ENCODE measurements at regions not wholly inside any gene's neighbourhood (a gene's known extent, or its start where the extent isn't known, plus 50 kb on each side); places are given as distances from the start of the nearest gene placed in this dataset.

- DNase-seq (peak in 1 of 4 donors; percentile 27), ATAC-seq (peak; percentile 21)
- TF ChIP-seq CTCF (IDR thresholded peaks at IDR 0.05), result no peak
- Histone ChIP-seq H3K4me3 (no peak overlapping the region), H3K4me1 (peaks cover 0 to 17% of the 10 kb centered on the region in 2 donors), H3K9me3 (no peaks in the 10 kb centered on the region), H3K27ac (peak overlapping the region in 1 of 2 donors; percentile 18), H3K27me3 (no peaks in the 10 kb centered on the region), H3K36me3 (peaks cover 0 to 6% of the 10 kb centered on the region in 2 donors)
- intact Hi-C loops (cut with DNase I), result no loop called here
These were observed 161.1 kb upstream of the FOXN3 start for GRCh38 chr14:89578156-89578555.

- Histone ChIP-seq H3K36me3 (peaks cover 0 to 6% of the 10 kb centered on the region in 2 donors), H3K27me3 (no peaks in the 10 kb centered on the region), H3K27ac (no peak overlapping the region), H3K9me3 (no peaks in the 10 kb centered on the region), H3K4me1 (peaks cover 0 to 21% of the 10 kb centered on the region in 2 donors), H3K4me3 (peak overlapping the region in 1 of 2 donors; percentile 6)
- no peak for TF ChIP-seq CTCF (IDR thresholded peaks at IDR 0.05)
- intact Hi-C loops (cut with DNase I), result no loop called here
- DNase-seq, result no peak
- peak; percentile 12 for ATAC-seq
These were observed 159.9 kb upstream of the FOXN3 start for GRCh38 chr14:89576960-89577359.

- intact Hi-C loops (cut with DNase I), result no loop called here
- H3K4me1 ChIP-seq, result peaks cover 0 to 21% of the 10 kb centered on the region in 2 donors
- ATAC-seq (peak; percentile 84), DNase-seq (peak in 2 of 4 donors; percentile 28 to 47)
- H3K27me3 ChIP-seq, result no peaks in the 10 kb centered on the region
- H3K9me3 ChIP-seq, result no peaks in the 10 kb centered on the region
- H3K4me3 ChIP-seq, result peak overlapping the region in 1 of 2 donors; percentile 6
- TF ChIP-seq CTCF (IDR thresholded peaks at IDR 0.05), result no peak
- peaks cover 0 to 5% of the 10 kb centered on the region in 2 donors for H3K36me3 ChIP-seq
- no peak overlapping the region for H3K27ac ChIP-seq
These were observed 159.3 kb upstream of the FOXN3 start for GRCh38 chr14:89576145-89576927.

GRCh38 chr14:89575386-89576061, 158.5 kb upstream of the FOXN3 start:
- no peak overlapping the region for H3K4me3 ChIP-seq
- no peaks in the 10 kb centered on the region for H3K36me3 ChIP-seq
- intact Hi-C loops (cut with DNase I), result no loop called here
- H3K27ac ChIP-seq, result no peak overlapping the region
- no peak for DNase-seq
- H3K4me1 ChIP-seq, result peaks cover 0 to 21% of the 10 kb centered on the region in 2 donors
- TF ChIP-seq CTCF (IDR thresholded peaks at IDR 0.05), result no peak
- peak; percentile 14 for ATAC-seq
- H3K27me3 ChIP-seq, result no peaks in the 10 kb centered on the region
- no peaks in the 10 kb centered on the region for H3K9me3 ChIP-seq

GRCh38 chr14:89574420-89574819, 157.4 kb upstream of the FOXN3 start:
- Histone ChIP-seq H3K4me3 (no peak overlapping the region), H3K4me1 (peaks cover 0 to 21% of the 10 kb centered on the region in 2 donors), H3K9me3 (no peaks in the 10 kb centered on the region), H3K36me3 (no peaks in the 10 kb centered on the region), H3K27me3 (no peaks in the 10 kb centered on the region), H3K27ac (no peak overlapping the region)
- no peak for TF ChIP-seq CTCF (IDR thresholded peaks at IDR 0.05)
- intact Hi-C loops (cut with DNase I), result no loop called here
- no peak for ATAC-seq
- no peak for DNase-seq

Measured in left lung (tissue), 4 donors.